ENCODE measurements at regions not wholly inside any gene's neighbourhood (a gene's known extent, or its start where the extent isn't known, plus 50 kb on each side); places are given as distances from the start of the nearest gene placed in this dataset.

- no peak overlapping the region for H3K4me3 ChIP-seq (ENCODE audit: low read depth, low read length)
- ChIA-PET POLR2A (interaction anchor here (1.4 kb wide), 1 partner anchor 16 kb away, joined by 4 read pairs; no protein-coding TSS in a partner anchor), CTCF (interaction anchor here (0.9 to 2.0 kb wide), 4 partner anchors 16 to 798 kb away, joined by 3 to 4 read pairs (median 3); no protein-coding TSS in a partner anchor)
- TF ChIP-seq CTCF (IDR thresholded peaks at IDR 0.05; ENCODE audit: insufficient read depth, low read length, missing control alignments): no peak
- DNase-seq (ENCODE audit: low read depth, low spot score): no peak
These were observed 150.7 kb upstream of the GMDS start for GRCh38 chr6:2396042-2396657.

GRCh38 chr6:2388554-2389324 is 143.3 kb upstream of the GMDS start:
- ChIA-PET CTCF (no interaction called here), POLR2A (no interaction called here)
- no peak for TF ChIP-seq CTCF (IDR thresholded peaks at IDR 0.05; ENCODE audit: insufficient read depth, low read length, missing control alignments)
- no peak overlapping the region for H3K4me3 ChIP-seq (ENCODE audit: low read depth, low read length)
- DNase-seq (ENCODE audit: low read depth, low spot score): no peak

GRCh38 chr6:2387445-2387844 is 142.0 kb upstream of the GMDS start:
- DNase-seq (ENCODE audit: low read depth, low spot score): no peak
- CTCF ChIA-PET: no interaction called here
- H3K4me3 ChIP-seq (ENCODE audit: low read depth, low read length): no peak overlapping the region
- TF ChIP-seq CTCF (IDR thresholded peaks at IDR 0.05; ENCODE audit: insufficient read depth, low read length, missing control alignments): no peak
- POLR2A ChIA-PET: no interaction called here

GRCh38 chr6:2385471-2385983 is 140.1 kb upstream of the GMDS start:
- H3K4me3 ChIP-seq (ENCODE audit: low read depth, low read length): no peak overlapping the region
- CTCF ChIA-PET: no interaction called here
- POLR2A ChIA-PET: no interaction called here
- TF ChIP-seq CTCF (IDR thresholded peaks at IDR 0.05; ENCODE audit: insufficient read depth, low read length, missing control alignments): no peak
- DNase-seq (ENCODE audit: low read depth, low spot score): no peak

GRCh38 chr6:2384528-2384927 is 139.1 kb upstream of the GMDS start:
- no peak for TF ChIP-seq CTCF (IDR thresholded peaks at IDR 0.05; ENCODE audit: insufficient read depth, low read length, missing control alignments)
- H3K4me3 ChIP-seq (ENCODE audit: low read depth, low read length): no peak overlapping the region
- no peak for DNase-seq (ENCODE audit: low read depth, low spot score)
- POLR2A ChIA-PET: interaction anchor here (0.6 kb wide), 1 partner anchor 224 kb away, joined by 3 read pairs; no protein-coding TSS in a partner anchor
- CTCF ChIA-PET: no interaction called here

GRCh38 chr6:2381872-2382661 is 136.7 kb upstream of the GMDS start:
- no peak overlapping the region for H3K4me3 ChIP-seq (ENCODE audit: low read depth, low read length)
- CTCF ChIA-PET: no interaction called here
- POLR2A ChIA-PET: no interaction called here
- no peak for TF ChIP-seq CTCF (IDR thresholded peaks at IDR 0.05; ENCODE audit: insufficient read depth, low read length, missing control alignments)
- no peak for DNase-seq (ENCODE audit: low read depth, low spot score)

Data from AG04449 (cell line).